ENCODE measurements at regions not wholly inside any gene's neighbourhood (a gene's known extent, or its start where the extent isn't known, plus 50 kb on each side); places are given as distances from the start of the nearest gene placed in this dataset.

DNA sequence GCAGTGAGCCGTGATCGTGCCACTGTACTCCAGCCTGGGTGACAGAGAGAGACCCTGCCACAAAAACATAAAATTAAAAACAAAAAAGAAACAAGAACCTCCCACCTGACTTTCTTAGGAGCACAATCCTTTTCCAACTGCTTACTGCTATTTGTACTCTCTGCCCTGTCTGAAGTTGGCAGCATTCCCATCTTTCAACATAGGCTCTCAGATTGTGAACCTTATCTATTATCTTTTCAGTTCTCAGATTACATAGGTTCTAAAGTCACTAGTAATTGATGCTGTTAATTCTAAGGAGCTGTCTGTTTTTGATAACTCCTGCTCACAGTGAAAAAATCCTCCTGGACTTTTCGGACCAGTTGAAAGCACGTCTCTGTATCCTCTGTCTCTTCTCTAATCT lies 812.2 kb upstream of the CT83 start:
- no peaks in the 10 kb centered on the region for H3K36me3 Mint-ChIP-seq
- no peak overlapping the region for H3K4me3 Mint-ChIP-seq
- no peak overlapping the region for H3K27ac Mint-ChIP-seq
- H3K27me3 Mint-ChIP-seq = no peaks in the 10 kb centered on the region
- ATAC-seq = no peak
- H3K4me1 Mint-ChIP-seq = no peaks in the 10 kb centered on the region
- H3K9me3 Mint-ChIP-seq = peaks cover 4% of the 10 kb centered on the region

Measured in stimulated activated memory B cell treated with anti-CD40 and anti-IgM and Interleukin-4, amounts not matched to agents 10 μg/mL and 1 μg/mL and 100 μg/mL, for 72 hours (primary cell).